NCI-H345 (cell line): ENCODE measurements at regions not wholly inside any gene's neighbourhood (a gene's known extent, or its start where the extent isn't known, plus 50 kb on each side); places are given as distances from the start of the nearest gene placed in this dataset.
"Not testable (repeated sequence)": the region's sequence is repeated elsewhere in the genome, so short reads cannot be mapped to it uniquely, and the experiment has no call there.

Source experiments
- DNase-seq: peaks from one replicate; lab custom pipeline; 2025; lab: John Stamatoyannopoulos, UW

- no peak for DNase-seq
These were observed 374.5 kb upstream of the DAB2 start for GRCh38 chr5:39799242-39799641.

DNA sequence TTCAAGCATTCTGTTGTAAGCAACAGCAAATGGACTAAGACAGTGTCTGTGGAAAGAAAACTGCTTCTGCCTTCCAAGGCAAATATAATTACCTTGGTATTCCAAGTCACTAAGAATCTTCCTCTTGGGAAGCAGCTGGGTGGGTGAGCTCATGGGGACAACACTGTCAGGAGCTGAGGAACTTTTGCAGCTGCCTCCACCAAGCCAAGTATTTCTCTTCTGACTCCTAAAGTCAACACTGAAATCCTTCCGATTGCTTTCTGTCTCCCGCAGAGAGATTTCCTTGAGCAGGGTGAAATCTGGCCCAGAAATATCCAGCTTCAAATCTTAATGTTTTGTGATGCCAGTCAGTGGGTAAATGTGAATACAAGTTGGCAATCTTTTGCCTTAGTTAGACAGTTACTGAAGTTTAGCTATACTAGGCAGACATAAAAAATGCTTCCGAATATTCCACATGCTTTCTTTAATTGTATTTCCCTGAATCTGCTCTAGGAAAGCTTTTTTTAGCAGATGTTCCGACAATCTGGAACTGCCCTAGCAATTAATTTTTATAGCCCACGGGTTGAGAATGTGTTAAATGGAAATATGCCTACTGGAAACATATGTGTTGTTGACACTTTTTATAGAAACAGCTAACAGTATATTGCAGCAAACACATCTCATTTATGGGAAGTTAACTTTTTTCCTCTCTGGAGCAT lies 369.9 kb upstream of the DAB2 start:
- DNase-seq: no peak

DNA sequence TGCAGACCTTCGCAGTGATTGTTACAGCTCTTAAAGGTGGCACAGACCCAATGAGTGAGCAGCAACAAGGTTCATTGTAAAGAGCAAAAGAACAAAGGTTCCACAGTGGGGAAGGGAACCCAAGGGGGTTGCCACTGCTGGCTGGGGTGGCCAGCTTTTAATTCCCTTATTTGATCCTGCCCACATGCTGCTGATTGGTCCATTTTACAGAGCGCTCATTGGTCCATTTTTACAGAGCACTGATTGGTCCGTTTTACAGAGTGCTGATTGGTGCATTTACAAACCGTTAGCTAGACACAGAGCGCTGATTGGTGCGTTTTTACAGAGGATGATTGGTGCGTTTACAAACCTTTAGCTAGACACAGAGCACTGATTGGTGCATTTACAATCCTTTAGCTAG lies 360.6 kb upstream of the DAB2 start:
- no peak for DNase-seq

DNA sequence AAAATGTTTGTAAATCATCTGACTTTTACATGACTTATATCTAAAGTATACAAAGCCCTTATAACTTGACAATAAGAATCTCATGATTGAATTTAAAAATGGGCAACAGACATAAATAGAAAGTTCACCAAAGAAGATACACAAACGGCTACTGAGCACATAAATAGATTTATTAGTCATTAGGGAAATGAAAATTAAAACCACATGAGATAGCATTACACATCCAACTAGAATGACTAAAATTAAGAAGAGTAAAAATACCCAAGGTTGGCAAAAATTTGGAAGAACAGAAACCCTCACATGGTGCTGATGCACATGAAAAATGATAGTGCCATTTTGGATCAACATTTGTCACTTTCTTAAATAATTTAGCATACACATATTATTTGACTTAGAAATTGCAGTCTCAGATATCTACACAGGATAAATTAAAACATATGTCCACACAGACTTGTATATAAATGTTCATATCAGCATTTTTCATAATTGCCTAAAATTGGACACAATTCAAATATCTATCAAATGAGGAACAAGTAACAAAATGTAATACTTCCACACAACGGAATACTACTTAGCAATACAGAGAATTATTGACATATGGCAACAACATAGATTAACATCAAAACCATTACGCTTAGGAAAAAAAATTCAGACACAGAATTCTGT lies 359.1 kb upstream of the DAB2 start:
- no peak for DNase-seq

GRCh38 chr5:39780347-39780746 lies 355.6 kb upstream of the DAB2 start:
- no peak for DNase-seq

DNA sequence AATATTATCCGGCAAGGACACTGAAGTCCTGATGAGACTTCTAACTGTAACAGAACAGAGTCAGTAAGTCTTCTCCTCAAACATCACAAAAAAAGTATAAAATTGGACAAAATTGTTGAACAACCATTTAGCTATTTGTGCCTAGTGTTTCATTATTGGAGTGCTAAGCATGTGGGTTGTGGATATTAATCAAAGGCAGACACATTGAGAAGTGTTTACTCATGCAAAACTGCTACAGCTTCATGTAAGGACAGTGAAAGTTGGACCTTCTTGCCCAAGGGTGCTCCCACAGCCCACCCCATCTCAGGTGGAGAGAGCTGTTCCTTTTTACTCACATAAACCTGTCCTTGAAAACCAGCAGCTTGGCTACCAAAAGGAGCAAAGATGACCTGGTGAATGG lies 355.1 kb upstream of the DAB2 start:
- DNase-seq: no peak

DNA sequence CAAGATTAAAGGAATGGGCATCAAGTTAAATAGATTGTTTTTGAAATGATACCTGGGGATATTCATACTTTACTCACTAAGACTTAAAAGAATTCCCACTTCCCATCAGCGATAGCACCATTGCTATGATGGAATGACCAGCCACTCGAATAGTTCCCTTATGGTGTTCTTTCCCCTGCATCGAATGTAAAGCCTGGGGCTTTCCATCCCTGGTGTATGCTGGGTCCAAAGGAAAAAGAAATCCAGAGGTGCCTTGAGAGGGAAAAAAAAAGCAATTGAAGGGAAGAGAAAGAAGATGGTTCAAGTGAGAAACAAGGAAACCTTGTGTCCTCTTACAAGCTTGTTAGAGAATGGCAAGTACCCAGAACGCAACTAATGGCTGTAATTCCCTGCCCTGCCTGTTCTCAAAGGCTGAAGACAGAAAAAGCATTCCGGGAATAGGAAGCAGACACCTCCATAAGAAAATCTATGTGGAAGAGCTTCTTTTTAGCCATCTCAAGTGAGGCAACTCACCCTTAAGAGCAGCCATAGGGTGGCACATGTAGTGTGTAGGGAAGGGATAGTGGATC lies 351.1 kb upstream of the DAB2 start:
- no peak for DNase-seq

GRCh38 chr5:39775086-39775796 lies 350.5 kb upstream of the DAB2 start:
- no peak for DNase-seq

GRCh38 chr5:39774605-39775004 lies 349.8 kb upstream of the DAB2 start:
- no peak for DNase-seq

DNA sequence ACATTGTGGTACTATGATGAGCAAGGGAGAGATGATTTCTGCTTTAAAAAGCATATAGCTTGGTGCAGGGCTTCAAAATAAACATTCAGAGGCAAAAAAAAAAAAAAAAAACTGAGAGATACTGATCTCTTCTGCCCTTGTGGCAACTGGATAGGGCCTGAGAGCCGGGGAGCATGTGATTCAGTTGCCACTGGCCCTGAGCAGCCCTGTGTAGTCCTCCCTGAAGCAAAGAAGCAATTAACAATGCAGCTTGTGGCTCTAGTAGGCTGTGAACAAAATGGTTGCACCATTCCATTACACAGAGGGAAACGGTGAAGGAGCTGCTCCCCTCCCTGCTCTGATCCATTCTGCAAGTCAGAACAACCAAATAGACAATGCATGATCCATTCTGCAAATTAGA lies 347.5 kb upstream of the DAB2 start:
- DNase-seq: no peak

DNA sequence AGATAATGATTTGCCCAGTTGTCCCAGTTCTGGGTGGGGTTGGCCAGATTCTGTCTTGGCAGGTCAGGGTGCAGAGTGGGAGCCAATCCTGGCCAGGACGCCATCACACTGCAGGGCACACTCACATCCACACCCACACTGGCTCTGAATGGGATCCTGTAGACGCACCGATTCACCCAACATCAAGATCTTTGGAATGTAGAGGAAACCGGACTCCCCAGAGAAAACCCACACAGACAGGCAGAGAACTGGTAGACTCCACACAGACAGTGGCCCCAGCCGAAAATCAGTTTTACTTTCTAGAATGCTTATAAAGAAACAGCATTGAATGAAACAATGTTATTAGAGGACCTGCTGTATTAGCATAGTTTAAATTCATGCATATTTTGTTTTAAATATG lies 343.1 kb upstream of the DAB2 start:
- DNase-seq: no peak

DNA sequence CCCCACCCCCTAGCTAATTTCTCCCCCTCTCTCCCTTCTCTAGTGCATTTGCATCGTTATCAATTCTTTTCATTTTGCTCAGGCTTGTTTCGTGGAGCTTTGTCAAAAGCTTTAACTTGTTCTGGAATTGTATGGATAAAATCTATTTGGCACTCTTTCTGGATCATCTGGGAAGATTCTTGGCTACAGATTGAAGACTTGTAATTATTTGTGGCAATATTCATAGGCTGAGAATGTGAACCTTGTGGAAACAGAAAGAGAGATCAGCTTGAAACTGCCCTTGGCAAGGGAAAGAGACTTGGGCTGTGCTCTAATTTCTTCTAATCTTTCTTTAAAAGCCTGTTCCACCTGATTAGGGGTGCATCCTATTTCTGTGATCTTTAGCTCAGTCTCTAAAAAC lies 340.6 kb upstream of the DAB2 start:
- no peak for DNase-seq

DNA sequence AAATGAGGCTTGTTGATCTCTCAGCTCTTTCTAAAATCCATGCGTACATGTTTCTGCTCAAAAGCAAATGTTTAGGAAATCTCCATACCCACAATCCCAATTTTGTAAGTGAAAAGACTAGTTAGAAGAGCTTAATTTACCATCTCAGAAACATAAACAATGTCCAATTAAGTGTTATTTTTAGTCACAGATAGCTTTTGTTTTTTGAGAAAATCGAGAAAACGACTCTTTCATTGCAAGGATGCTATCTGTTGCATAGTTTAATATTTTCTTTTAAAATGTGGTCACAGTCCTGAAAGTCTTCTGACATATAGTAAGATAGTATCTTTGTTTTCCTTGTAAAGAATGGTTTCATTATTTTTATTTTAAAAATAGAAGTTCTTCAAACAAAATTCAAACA lies 338.0 kb upstream of the DAB2 start:
- no peak for DNase-seq

DNA sequence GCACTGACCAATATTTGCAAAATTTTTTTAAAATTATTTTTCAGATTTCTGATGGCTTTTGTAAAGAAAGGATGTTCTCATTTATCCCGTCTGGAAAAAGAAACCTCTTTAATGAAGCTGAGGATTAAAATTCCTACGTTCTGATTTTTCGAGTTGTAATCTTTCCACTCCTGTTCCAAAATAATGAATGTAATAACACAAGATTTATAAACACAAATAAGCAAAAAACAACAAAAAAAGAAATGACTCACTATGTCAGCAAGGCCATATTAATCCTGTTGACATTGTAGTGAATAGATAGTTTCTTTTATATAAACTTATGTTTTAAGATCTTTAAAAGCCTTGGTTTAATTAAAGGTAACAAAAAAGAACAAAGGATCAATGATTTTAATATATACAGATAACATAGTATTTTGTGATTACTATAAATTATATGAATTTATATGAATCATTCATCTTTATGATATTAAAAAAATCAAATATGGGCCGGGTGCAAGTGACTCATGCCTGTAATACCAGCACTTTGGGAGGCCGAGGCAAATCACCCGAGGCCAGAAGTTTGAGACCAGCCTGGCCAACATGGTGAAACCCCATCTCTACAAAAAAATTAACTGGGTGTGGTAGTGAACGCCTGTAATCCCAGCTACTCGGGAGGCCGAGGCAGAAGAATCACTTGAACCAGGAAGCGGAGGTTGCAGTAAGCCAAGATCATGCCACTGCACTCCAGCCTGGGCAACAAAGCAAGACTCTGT lies 336.6 kb upstream of the DAB2 start:
- no peak for DNase-seq

GRCh38 chr5:39760385-39761198 lies 335.8 kb upstream of the DAB2 start:
- DNase-seq: no peak

DNA sequence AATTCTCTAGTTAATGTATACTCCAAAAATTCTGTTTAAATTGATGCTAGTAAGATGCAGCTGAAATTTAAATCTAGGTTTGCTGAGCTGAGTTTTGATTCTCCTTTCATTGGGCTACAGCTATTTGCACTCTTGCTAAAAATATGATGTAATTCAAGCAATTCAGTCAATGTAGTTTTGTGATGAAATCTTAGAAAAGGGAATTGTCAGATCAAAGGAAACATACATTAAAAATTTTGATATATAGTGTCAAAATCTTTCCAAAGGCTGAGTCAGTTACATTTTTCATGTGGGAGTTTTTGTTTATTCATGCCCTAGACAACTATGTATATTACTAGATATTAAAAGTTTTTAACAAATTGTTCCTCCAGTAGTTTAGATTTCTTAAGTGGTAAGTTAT lies 334.9 kb upstream of the DAB2 start:
- DNase-seq: no peak

GRCh38 chr5:39758426-39758825 lies 333.6 kb upstream of the DAB2 start:
- no peak for DNase-seq

DNA sequence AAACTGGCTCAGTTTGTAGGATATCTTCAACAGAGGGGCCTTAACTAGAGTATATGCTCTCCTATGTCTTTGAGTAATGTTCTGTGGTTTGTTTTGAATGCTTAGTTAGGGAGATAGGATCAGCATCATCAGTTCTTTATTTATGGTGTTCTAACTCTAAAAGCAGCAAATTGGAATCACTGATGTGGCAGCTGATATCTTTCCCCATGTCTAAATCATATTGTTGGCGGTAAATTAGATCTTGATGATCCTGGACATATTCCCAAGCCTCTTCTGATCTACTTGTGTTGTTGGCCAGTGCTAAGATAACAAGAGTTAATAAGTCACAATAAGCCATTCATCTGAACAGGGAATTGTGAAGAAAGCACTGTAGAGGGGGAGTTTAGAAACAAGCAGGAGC lies 332.4 kb upstream of the DAB2 start:
- DNase-seq: no peak

DNA sequence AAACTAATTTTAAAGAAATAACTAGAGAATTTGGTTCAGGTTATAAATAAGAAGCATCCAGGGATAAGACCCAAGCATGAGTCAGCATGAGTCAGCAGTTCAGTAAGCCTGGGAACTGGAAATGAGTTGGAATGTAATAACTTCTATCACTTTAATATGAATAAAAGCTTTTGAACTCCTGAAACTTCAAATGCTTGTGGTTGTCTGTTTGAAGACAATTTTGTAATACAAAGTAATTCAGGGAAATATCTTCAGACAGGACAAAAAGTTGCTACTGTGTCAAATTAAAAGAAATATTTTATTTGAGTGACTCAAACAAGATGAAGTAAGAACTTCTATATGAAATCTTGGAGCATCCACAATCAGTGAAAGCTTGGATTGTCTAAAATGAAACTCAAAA lies 331.2 kb upstream of the DAB2 start:
- DNase-seq: no peak

DNA sequence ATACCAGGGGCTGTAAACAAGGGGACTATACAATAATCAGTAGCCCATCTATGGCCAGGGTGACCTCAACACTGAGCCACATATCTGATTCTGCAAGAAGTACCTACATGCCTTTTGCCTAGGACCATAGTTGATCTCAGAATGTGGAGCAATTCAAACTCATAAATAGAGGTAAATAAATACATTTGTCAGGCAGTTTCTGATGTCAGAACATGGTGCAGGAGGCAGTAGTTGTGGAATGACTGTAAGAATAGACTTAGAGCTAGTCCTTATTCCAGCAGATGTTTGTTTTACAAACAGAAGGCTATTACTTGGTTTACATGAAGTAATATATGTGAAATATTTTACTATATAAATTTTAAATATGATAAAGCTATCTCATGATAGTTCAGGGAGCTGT lies 330.7 kb upstream of the DAB2 start:
- no peak for DNase-seq

DNA sequence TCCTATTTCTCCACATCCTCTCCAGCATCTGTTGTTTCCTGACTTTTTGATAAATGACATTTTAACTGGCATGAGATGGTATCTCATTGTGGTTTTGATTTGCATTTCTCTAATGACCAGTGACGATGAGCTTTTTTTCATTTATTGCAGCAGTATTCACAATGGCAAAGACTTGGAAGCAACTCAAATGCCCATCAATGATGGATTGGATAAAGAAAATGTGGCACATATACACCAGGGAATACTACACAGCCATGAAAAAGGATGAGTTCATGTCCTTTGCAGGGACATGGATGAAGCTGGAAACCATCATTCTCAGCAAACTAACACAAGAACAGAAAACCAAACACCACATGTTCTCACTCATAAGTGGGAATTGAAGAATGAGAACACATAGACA lies 329.0 kb upstream of the DAB2 start:
- not testable (repeated sequence) for DNase-seq

- DNase-seq: no peak
These were observed 325.9 kb upstream of the DAB2 start for GRCh38 chr5:39750661-39751060.
